Activated CD8-positive, alpha-beta T cell treated with anti-CD3 and anti-CD28 coated beads for 36 hours (primary cell): ENCODE measurements at regions not wholly inside any gene's neighbourhood (a gene's known extent, or its start where the extent isn't known, plus 50 kb on each side); places are given as distances from the start of the nearest gene placed in this dataset.

ENCODE experiments used
- ATAC-seq: fragments of 200-7000 bp; cut with Tn5 transposase; one replicate; pipeline ENCODE4 v1.10.0; 2021; ENCODE audit warnings: mild to moderate bottlenecking, moderate library complexity
- CTCF ChIA-PET: fragments of 350-600 bp; sonication (Branson Sonifier 250); formaldehyde crosslinking; loops from one replicate; lab custom pipeline; 2021; ENCODE audit warnings: antibody characterized with exemption; lab: Charles Lee
- POLR2A ChIA-PET: fragments of 350-600 bp; sonication (Branson Sonifier 250); formaldehyde crosslinking; loops from one replicate; lab custom pipeline; 2021; ENCODE audit warnings: antibody characterized with exemption; lab: Charles Lee
- DNase-seq: peaks from one replicate; pipeline ENCODE4 v3.0.0-alpha.2; 2020
- H3K27ac Mint-ChIP-seq: one replicate; pipeline ENCODE4 v1.8.0; 2021; ENCODE audit warnings: mild to moderate bottlenecking, mixed read lengths
- H3K27me3 Mint-ChIP-seq: one replicate; pipeline ENCODE4 v1.8.0; 2021; ENCODE audit warnings: mixed read lengths
- H3K36me3 Mint-ChIP-seq: one replicate; pipeline ENCODE4 v1.8.0; 2021; ENCODE audit warnings: low read depth, mixed read lengths
- H3K4me1 Mint-ChIP-seq: one replicate; pipeline ENCODE4 v1.8.0; 2021; ENCODE audit warnings: low read depth, mixed read lengths
- H3K4me3 Mint-ChIP-seq: one replicate; pipeline ENCODE4 v1.8.0; 2021; ENCODE audit warnings: mild to moderate bottlenecking, moderate library complexity, mixed read lengths
- H3K9me3 Mint-ChIP-seq: one replicate; pipeline ENCODE4 v1.8.0; 2021; ENCODE audit warnings: mixed read lengths
- intact Hi-C: fragments of 100-400 bp; cut with micrococcal nuclease; formaldehyde crosslinking; loops from one replicate; pipeline ENCODE4 v1.10.0; 2022
- TF ChIP-seq, protein P1 (sequence below): fragments of 200-600 bp; IDR thresholded peaks from one replicate; pipeline ENCODE4 v1.8.0; 2022; ENCODE audit warnings: antibody characterized with exemption, mild to moderate bottlenecking

DNA sequence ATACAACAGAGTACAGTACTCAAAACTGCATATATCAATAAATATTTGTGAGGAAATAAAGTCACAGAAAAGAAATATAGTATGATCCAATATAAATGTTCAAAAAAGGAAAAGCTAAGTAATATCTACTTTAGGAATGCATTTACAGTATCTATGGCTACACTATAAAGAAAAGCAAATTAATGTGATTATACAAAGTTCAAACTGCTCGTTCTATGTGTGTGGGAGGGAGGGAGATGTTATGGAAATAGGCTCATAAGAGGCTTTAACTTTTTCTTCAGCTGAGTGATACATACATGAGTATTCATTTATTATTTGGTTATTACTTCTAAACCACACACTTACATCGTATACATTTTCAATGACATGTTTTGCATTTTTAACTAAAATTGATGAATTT lies 377.7 kb upstream of the AGTR1 start:
- Mint-ChIP-seq H3K27me3 (no peaks in the 10 kb centered on the region), H3K9me3 (peaks cover 3% of the 10 kb centered on the region), H3K4me3 (no peak overlapping the region), H3K36me3 (no peaks in the 10 kb centered on the region), H3K27ac (no peak overlapping the region), H3K4me1 (peaks cover 3% of the 10 kb centered on the region)
- intact Hi-C loops: no loop called here
- ChIA-PET POLR2A (no interaction called here), CTCF (no interaction called here)
- ATAC-seq (no peak), DNase-seq (no peak)
- TF ChIP-seq, protein P1, sequence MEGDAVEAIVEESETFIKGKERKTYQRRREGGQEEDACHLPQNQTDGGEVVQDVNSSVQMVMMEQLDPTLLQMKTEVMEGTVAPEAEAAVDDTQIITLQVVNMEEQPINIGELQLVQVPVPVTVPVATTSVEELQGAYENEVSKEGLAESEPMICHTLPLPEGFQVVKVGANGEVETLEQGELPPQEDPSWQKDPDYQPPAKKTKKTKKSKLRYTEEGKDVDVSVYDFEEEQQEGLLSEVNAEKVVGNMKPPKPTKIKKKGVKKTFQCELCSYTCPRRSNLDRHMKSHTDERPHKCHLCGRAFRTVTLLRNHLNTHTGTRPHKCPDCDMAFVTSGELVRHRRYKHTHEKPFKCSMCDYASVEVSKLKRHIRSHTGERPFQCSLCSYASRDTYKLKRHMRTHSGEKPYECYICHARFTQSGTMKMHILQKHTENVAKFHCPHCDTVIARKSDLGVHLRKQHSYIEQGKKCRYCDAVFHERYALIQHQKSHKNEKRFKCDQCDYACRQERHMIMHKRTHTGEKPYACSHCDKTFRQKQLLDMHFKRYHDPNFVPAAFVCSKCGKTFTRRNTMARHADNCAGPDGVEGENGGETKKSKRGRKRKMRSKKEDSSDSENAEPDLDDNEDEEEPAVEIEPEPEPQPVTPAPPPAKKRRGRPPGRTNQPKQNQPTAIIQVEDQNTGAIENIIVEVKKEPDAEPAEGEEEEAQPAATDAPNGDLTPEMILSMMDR: no peak

DNA sequence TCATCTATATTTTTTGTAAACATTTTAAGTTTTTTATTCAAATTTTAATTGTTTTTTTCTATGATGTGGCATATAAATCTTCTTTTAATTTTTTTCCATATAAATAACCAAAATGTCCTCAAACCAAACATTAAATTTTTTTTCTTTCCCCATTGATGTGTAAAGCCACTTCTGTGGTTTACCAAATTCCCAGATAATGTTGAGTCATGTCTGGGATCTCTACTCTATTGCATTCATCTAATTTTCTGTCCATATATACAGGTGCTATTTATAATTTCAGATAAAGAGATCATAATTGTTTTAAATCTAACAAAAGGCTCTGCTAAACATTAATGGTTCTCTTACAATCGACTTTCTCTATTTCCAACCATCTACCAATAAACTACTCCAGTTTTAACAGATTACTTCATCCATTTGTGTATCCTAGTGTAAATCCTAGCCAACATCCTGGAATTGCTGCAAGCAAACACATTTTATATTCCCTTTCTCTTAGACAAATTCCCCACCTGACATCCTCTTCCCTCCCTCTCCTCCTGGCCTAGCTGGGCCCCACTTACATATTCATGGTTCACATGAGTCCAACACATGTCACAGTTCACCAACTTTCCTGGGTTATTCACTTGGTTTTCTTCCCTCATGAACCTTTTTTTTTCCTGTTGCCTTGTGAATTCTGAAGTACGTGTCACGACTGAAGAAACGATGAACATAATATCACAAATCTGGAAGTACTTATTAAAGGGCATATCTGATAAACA lies 368.0 kb upstream of the AGTR1 start:
- H3K27me3 Mint-ChIP-seq: no peaks in the 10 kb centered on the region
- H3K9me3 Mint-ChIP-seq: peaks cover 6% of the 10 kb centered on the region
- ChIA-PET CTCF (no interaction called here), POLR2A (no interaction called here)
- no peaks in the 10 kb centered on the region for H3K36me3 Mint-ChIP-seq
- intact Hi-C loops: no loop called here
- DNase-seq: no peak
- H3K27ac Mint-ChIP-seq: no peak overlapping the region
- no peak for ATAC-seq
- TF ChIP-seq, protein P1: no peak
- H3K4me1 Mint-ChIP-seq: no peaks in the 10 kb centered on the region
- H3K4me3 Mint-ChIP-seq: no peak overlapping the region

DNA sequence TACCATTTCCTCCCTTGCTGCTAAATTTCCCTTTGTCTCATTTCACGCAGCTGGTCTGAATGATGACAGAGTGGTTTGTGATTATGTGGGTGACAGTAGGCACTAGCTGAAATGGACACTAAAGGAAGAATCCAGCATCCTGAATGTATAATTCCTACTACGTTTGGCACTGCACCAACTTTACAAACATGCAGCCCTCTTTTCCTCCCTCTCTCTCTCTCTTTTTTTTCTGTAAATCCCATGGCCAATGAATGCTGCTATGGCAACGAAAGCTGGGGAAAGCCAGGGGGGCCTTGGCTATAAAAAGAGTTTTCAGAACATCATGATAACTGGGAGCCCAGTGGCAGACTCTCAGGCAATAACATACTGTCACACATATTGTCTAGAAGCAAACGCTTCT lies 367.2 kb upstream of the AGTR1 start:
- H3K27me3 Mint-ChIP-seq: no peaks in the 10 kb centered on the region
- no peaks in the 10 kb centered on the region for H3K4me1 Mint-ChIP-seq

DNA sequence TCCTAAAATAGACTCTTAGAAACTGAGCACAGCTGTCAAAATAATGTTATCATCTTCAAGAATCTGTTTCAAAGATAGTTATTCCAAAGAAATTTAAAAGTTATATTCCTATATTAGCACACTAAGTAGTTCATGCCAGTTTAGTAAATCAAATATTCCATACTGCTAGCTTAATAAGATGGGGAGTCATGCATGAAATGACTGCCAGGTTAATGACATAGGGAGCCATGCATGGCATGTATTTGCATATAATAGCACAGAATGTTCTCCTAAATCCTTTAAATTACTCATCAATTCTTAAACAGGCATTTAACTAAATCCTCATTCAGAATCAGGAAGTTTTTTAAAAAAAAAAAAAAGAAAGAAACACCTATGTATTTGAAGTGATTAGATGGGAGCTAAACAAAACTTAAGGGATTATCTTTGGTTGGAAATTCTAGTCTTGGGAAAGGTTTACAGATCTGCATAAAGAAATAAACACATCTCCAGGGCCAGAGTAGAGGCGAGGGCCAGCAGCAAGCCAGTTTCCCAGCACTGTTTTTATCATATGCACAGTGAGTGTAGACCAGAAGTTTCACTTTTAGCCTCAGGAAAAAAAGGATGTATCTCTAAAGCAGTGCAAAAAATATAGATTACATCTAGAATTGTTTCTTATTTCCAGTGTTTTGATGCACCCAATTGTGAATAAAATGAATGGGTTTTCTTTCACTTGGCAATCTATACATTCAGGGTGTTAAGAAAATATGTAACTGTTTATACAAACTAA lies 366.4 kb upstream of the AGTR1 start:
- Mint-ChIP-seq H3K9me3 (peaks cover 6% of the 10 kb centered on the region), H3K27ac (no peak overlapping the region), H3K4me3 (no peak overlapping the region), H3K4me1 (no peaks in the 10 kb centered on the region), H3K36me3 (no peaks in the 10 kb centered on the region), H3K27me3 (no peaks in the 10 kb centered on the region)
- TF ChIP-seq, protein P1: no peak
- ATAC-seq (no peak), DNase-seq (no peak)
- intact Hi-C loops: no loop called here
- ChIA-PET POLR2A (no interaction called here), CTCF (no interaction called here)

More for the DNA sequence above, 367.2 kb upstream of the AGTR1 start:
- no peaks in the 10 kb centered on the region for H3K36me3 Mint-ChIP-seq
- no peak overlapping the region for H3K27ac Mint-ChIP-seq
- DNase-seq (no peak), ATAC-seq (no peak)
- intact Hi-C loops: no loop called here
- TF ChIP-seq, protein P1: no peak
- H3K4me3 Mint-ChIP-seq: no peak overlapping the region
- H3K9me3 Mint-ChIP-seq: peaks cover 6% of the 10 kb centered on the region
- ChIA-PET CTCF (no interaction called here), POLR2A (no interaction called here)

DNA sequence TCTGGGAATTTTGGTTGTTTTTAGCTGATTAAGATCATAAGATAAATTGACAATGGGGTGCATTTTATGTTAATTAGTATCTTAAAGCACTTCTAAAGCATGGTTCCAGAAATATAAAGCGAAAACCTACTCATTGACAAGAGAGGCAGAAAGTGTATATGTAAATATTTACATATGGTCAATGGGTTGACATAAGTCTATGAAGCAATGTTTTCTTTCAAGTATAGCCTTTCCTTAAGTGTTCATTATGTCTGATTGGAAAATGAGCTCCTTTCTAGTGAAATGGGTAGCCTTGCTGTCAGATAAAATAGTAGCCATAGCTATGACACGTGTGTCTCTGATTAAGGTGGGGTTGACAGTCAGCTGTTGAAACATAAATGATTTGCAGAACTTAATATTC lies 365.2 kb upstream of the AGTR1 start:
- H3K4me3 Mint-ChIP-seq: no peak overlapping the region
- H3K27me3 Mint-ChIP-seq: no peaks in the 10 kb centered on the region
- H3K36me3 Mint-ChIP-seq: no peaks in the 10 kb centered on the region
- no peak for DNase-seq
- no peak for ATAC-seq
- H3K4me1 Mint-ChIP-seq: no peaks in the 10 kb centered on the region
- H3K9me3 Mint-ChIP-seq: peaks cover 6% of the 10 kb centered on the region
- intact Hi-C loops: no loop called here
- CTCF ChIA-PET: no interaction called here
- POLR2A ChIA-PET: no interaction called here
- TF ChIP-seq, protein P1: no peak
- H3K27ac Mint-ChIP-seq: no peak overlapping the region
